HG02759 (cell line): ENCODE measurements at regions not wholly inside any gene's neighbourhood (a gene's known extent, or its start where the extent isn't known, plus 50 kb on each side); places are given as distances from the start of the nearest gene placed in this dataset.
A peak's percentile ranks its signal among the peaks of the same experiment; 100 is the strongest.
"Not testable (repeated sequence)": the region's sequence is repeated elsewhere in the genome, so short reads cannot be mapped to it uniquely, and the experiment has no call there.

Source experiments
- ATAC-seq: cut with Tn5 transposase; IDR thresholded peaks from one replicate; pipeline ENCODE4 v1.9.1; 2021; ENCODE audit warnings: mild to moderate bottlenecking, moderate library complexity; ENCODE audit not compliant: unreplicated experiment

DNA sequence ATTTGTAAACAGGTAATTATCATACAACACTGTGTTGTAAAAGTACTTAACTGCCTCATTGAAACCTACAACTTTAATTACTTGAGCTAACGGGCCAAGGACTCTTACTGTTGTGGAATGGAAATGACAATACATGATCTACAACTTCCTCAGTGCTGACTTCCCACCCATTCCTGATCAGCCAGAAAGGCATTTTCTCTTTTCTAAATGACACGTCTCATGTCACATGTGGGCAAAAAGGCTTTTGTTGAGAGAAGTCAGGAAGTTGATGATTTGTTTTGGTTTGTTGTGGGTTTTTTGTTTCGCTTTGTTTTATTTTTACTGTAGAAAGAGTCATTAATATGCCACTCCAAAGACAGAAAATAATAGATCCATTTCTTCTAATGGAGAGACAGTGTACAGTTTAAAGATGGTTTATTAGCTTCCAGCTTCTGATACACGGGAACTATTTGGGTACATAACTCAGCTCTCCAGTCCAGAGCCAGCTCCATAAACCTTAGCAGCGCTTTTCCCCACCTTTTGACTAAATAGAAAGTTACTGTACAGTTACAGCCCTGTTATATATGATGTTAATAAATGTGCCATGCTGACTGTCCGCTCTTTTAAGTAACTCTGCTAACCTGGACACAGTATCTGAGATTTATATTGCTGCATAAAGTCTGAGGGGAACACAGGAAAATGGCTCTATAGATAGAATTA lies 509.4 kb upstream of the API5 start:
- no peak for ATAC-seq

DNA sequence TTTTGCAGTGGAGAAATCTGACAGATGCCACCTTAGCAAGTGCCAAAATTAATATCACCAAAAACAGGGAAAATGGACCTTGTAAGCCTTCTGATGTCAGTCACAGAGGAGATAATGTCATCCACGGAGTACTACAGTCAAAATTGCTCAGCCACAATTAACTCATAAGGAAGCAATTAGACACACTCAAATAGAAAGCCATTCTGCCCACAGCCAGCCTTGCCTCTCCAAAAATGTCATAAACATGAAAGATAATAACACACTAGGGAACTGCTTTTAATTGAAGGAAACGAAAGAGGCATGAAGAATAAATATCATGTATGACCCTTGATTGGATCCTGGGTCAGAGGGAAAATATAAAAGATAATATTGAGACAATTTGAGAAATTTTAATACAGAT lies 505.6 kb upstream of the API5 start:
- no peak for ATAC-seq

DNA sequence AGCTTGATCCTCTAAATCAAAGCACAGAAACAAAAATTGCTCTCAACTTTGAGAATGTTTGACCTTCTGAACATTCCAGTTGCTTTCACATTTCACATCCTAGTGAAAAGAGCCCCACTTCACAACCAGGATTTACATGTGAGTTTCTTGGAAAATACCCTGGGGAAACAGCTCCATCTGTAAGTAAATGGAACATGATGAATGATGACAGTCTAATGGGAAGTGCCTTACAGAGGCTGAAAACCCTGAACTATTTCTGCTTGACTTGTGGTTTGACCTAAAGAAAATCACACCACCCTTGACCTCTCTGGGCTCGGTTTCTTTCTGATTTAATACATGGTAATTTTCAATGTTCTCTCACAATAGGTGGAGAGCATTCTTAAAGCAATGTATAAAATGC lies 499.4 kb upstream of the API5 start:
- ATAC-seq: no peak

DNA sequence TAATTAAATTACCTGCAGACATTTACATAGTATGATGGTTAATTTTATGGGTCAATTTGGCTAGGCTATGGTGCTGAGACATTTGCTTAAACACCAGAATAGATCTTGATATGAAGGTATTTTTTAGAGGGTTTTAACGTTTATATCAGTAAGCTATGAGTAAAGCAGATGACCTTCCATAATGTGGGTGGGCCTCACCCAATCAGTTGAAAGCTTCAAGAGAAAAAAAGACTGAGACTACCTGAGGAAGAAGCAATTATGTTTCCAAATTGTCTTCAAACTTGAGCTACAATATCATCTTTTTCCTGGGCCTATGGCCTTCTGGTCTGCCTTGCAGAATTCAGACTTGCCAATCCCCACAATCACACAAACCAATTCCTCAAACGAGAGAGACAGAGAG lies 498.8 kb upstream of the API5 start:
- ATAC-seq: no peak

DNA sequence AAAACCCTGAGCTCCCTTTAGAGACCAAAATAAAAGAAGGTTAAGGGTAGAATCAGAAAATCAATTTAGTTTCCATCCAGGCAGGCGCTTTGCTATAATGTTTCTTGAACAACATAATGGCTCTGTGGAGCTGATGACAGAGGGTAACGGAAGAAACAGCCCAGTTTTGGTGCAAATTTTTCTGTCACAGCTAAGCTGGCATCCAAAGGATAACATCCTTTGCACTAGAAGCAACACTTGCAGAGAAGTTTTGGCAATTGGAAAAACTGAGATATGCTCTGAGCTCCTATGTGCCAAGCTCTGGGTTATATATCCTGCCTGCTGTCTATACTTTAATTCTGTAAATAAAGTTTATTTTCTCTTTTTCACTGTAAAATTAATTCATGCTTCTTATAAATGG lies 495.3 kb upstream of the API5 start:
- ATAC-seq: no peak

DNA sequence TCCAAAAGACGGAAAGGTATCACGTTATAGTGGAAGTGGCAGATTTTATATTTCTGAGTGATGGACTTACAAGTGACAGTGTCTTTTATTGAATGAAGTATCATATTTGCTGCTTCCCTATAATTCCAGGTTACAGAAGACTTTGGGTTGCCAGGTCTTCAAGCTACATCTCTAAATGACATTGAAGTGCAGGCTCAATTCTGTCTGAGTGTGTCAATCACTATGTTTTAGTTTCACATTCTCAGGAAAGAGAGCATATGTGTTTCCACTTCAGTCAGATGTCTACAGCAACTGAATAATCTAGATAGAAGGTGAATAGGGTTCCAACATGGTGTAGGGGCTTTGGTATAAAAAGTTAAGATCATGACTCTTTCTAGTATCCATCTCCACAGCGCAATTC lies 492.7 kb upstream of the API5 start:
- no peak for ATAC-seq

DNA sequence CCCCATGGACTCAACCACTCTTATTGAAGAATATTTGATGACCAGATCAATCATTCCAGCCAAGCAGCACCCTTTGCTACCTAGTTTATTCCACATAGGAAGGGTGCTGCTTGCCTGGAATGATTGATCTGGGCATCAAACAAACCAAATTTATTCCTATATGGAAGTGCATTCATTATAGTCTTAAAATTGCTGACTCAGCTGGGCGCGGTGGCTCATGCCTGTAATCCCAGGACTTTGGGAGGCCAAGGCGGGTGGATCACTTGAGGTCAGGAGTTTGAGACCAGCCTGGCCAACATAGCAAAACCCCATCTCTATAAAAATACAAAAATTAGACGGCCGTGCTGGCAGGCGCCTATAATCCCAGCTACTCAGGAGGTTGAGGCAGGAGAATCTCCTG lies 489.6 kb upstream of the API5 start:
- not testable (repeated sequence) for ATAC-seq

DNA sequence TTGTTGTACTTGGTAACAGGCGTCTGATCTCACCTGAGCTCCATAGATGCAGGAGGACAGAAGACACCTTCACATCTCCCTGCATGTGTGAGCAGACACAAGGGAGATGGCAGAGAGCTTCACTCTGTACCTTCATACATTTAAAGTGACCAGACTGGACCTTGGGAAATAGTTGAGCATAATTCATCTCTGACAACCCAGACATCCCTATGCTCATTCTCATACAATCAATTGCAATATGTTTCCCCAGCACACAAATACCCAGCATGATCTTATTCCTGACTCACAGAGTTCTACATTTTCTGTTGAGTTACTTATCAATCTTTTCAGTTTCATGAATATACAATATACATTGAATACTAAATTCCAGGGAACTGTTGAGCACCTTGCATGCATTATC lies 488.2 kb upstream of the API5 start:
- no peak for ATAC-seq

DNA sequence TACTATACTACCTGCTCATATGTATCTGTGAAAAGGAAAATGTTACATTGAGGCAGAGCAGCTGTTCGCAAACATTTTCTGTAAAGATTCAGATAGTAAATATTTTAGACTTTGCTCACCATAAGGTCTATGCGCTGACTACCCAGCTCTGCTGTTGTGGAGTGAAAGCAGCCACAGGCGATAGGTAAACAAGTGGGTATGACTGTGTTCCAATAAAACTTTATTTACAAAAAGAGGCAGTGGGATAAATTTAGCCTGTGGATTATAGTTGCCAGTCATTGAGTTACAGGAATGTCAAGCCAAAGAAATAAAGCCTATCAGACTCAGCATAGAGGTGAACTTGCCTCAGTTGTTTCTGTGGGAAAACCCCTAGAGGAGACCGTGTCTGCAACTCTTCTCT lies 487.7 kb upstream of the API5 start:
- ATAC-seq: no peak

DNA sequence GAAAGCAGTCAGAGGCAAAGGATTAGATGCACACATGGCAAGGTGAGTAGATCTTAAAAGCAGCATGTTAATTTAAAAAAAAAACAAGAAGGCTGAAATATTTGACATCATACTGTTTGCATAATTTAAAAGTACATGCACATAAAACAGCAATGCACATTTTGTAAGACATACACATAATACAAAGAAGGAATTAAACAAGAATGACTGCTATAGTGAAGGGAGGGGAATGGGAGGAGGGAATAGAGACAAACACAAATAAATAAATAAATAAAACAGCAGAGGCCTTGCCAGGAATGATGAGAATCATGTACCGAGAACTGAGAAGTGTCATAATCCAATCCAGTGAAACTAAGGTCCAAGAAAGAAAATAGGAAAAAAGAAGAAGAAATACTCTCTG lies 486.2 kb upstream of the API5 start:
- ATAC-seq: no peak

DNA sequence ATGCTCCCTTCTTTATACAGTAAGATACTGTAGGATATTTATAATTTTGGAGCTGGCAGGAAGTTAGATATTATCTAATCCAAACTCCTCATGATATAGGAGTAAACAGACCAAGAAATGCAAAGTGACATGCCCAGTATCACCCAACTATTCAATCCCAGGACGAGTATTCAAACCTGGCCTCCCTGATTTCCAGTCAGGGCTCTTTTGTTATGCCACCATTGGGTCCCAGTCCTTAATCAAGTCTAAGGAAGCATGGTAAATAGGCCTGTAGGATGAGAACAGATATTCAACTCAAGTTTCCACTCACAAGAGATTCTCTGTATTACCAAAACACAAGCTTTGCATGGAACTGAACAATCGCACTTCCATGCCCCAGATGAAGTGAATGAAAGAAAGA lies 484.0 kb upstream of the API5 start:
- no peak for ATAC-seq

DNA sequence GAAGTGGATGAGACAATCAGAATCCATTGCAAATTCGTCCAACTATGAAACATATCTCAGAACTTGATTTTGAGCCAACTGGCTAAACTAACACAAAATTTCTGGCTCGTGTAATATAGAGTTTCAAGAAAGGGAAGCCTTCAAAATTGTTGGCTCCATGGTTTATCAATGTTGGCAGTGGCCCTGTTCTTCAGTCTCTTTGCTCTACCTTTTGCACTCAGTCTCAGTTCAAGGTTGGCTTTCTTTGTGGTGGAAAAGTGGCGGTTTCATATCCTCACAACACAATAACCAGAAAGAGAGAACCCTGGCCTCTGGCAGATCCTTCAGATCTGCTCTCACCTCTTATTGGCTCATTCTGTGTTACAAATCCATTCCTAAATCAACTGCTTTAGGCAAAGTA lies 473.8 kb upstream of the API5 start:
- no peak for ATAC-seq

DNA sequence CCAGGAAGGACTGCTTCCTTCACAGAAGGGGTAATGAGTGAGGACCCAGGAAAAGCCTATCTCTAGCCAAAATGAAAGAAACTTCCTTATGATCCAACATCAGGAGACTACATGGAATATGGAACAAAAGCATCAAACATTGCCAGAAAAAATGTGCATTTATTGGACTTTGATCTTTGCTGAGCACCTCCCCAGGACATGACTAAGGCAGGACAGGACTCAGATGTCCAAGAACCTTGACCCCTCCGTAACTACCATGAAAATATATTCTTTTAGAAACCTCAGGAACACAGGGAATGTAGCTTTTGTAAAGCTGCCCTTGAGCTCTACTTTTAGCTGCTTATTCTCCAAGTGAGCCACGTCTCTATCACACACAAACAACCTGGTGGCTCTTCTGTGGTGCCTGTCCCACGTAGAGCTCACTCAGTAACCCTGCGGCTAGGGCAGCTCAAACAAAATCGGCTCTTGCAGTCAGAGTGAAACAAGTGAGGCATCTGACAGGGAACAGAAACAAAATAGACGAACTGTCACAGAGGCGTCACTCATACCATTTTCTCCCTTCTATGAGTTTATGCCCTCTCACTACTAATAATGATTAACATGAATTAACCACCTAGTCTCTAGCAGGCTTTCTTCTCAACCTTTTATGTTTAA lies 471.5 kb upstream of the API5 start:
- ATAC-seq: peak; percentile 70

DNA sequence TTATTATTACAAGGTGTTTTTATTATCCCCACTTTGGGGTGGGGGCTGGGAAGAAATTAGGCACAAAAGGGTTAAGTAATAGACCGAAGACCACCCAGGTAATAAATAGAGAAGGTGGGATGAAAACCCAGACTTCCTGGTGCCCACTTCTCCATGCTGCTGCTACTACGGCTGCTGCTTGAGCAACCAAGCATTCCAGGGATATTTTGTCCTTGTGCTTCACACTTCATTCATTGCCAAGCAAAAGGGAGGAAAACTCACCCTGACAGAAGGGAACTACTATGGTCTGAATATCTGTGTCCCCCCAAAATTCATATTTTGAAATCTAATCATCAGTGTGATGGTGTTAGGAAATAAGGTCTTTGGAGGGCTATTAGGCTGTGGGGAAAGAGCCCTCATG lies 470.9 kb upstream of the API5 start:
- no peak for ATAC-seq

DNA sequence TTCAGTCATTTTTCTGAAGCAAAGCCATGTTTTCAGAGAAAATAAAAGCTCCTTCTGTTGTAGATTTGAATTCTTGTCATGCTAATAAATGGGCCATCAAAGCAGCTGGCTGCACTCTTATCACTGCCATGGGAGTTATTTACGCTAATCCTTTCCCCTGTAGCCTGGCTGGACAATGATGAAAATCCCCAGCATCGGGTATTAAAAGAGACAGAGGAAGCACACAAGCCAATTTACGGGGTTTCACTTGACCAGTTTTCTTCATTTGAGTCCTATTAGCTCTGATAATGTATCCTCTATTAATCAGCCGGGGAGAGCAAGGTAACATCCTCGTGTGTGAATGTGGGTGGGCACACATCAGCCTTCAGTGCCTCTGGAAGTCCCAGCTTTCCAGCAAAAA lies 470.2 kb upstream of the API5 start:
- no peak for ATAC-seq

DNA sequence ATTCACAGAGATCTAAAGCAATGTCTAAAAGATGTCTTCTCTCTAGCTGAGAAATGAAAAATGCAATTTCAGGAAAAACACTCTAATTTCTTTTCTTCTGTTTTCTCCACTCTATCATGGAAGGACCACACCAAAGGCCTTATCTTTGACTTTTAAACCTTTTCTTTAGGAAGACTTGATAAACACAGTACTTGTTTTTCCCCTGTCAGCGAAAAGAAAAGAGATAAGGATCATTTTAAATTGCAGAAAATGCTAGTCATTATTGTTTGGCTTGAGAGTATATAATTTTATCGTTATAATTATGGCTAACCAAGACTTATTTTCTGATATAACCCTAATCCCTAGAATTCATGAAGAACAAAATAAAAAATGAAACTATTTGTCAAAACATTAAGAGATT lies 462.4 kb upstream of the API5 start:
- ATAC-seq: no peak

DNA sequence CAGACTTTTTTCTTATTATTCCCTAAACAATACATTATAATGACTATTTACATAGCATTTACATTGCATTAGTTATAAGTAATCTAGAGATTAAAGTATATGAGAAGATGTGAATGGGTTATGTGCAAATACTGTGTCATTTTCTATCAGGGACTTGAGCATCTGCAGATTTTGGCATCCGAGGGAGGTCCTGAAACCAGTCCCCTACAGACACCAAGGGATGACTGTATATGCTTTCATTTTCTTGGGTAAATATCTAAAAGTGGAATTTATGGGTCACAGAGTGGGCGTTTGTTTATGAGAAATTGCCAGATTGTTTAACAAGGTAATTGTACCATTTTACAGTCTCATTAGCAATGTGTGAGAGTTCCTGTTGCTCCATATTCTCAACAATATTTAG lies 454.5 kb upstream of the API5 start:
- ATAC-seq: no peak

DNA sequence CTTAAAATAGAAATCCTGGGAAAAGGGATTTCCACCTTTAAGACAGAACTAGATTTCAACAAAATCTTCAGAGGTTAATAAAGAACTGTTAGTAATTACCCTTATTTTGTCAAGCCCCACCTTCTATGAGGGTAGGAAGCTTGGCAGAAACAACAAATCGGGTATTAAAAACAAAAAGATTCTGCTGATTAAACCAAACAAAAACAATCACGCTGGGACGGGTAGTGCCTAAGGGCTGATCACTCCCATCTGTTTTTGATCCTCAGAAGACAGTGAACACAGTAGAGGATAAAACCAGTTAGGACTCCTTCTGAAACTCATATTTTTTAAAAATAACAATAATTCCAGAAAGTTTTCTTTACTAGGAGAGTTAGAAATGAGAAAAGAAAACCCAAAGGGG lies 441.3 kb upstream of the API5 start:
- no peak for ATAC-seq

DNA sequence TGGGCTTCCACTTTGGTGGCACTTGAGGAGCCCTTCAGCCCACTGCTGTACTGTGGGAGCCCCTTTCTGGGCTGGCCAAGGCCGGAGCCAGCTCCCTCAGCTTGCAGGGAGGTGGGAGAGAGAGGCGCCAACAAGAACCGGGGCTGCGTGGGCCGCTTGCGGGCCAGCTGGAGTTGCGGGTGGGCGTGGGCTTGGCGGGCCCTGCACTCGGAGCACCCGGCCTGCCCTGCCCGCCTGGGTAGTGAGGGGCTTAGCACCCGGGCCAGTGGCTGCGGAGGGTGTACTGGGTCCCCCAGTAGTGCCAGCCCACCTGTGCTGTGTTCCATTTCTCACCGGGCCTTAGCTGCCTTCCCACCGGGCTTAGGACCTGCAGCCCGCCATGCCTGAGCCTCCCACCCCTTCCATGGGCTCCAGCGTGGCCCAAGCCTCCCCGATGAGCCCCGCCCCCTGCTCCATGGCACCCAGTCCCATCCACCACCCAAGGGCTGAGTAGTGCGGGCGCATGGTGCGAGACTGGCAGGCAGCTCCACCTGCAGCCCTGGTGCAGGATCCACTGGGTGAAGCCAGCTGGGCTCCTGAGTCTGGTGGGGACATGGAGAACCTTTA lies 437.9 kb upstream of the API5 start:
- ATAC-seq: not testable (repeated sequence)

DNA sequence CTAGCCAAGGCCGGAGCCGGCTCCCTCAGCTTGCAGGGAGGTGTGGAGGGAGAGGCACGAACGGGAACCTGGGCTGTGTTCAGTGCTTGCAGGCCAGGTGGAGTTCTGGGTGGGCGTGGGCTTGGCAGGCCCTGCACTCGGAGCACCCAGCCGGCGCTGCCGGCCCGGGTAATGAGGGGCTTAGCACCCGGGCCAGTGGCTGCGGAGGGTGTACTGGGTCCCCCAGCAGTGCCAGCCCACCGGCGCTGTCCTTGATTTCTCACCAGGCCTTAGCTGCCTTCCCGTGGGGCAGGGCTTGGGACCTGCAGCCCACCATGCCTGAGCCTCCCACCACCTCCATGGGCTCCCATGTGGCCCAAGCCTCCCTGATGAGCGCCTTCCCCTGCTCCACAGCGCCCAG lies 430.5 kb upstream of the API5 start:
- not testable (repeated sequence) for ATAC-seq

DNA sequence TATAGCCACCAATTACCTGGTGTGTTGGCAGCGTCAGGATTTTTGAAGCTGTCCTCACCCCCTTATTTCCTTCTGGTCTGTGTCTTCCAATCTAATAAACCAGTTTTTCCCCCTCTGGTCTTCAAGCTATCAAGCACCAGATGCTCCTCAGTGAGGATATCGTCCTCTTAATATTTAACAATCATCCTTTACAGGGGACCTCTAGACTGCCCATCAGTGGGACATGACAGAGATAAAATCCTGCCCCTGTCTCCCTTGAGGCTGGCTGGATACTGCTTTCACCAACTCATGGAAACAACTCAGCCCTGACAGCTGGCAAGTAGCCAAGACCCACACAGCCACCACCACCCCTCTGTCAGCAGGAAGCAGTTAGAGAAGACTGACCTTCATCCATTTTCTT lies 421.0 kb upstream of the API5 start:
- no peak for ATAC-seq

DNA sequence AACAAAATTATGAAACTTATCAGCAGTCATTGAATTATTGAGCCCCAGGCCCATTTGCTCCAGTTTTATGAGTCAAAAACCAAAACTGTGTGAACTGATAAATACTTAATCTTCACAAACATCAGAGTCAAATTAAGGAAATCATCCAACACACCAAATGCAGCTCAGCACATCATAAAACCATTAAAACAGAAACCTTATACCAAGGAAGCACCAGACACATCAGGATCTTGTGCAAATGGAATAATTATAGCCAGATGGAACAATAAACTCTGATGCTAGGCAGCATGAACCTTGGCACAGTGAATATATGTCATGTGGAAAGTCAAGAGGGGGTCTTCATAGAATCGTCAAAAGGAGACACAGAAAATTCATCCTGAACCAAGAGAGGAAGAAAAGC lies 410.7 kb upstream of the API5 start:
- ATAC-seq: no peak

DNA sequence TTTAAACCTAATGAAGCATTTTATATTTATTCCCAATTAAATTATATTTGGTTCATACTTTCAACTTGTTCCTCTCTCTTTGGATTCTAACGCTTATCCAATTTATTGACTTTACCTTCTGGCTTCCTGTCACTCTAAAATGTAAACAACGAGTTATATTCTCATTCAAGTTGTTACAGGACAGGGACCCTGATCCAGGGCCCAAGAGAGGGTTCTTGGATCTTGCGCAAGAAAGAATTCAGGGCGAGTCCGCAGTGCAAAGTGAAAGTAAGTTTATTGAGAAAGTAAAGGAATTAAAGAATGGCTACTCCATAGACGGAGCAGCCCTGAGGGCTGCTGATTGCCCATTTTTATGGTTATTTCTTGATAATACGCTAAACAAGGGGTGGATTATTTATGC lies 405.6 kb upstream of the API5 start:
- no peak for ATAC-seq
